ENCODE measurements at regions not wholly inside any gene's neighbourhood (a gene's known extent, or its start where the extent isn't known, plus 50 kb on each side); places are given as distances from the start of the nearest gene placed in this dataset.
"Not testable (repeated sequence)": the region's sequence is repeated elsewhere in the genome, so short reads cannot be mapped to it uniquely, and the experiment has no call there.

GRCh38 chr1:120508351-120508750, 93.5 kb downstream of the NBPF8 start:
- not testable (repeated sequence) for TF ChIP-seq CTCF (IDR thresholded peaks at IDR 0.05 in 2 of 3, conservative IDR thresholded peaks at IDR 0.05 in 1 of 3; ENCODE audit: borderline replicate concordance in 1 of 3, insufficient read depth in 1 of 3, low read depth in 2 of 3, low read length in 2 of 3); EGR1 (IDR thresholded peaks at IDR 0.05; ENCODE audit: low read depth); FOSL1 (IDR thresholded peaks at IDR 0.05; ENCODE audit: low read depth); POLR2A (IDR thresholded peaks at IDR 0.05; ENCODE audit: borderline replicate concordance, extremely low read depth, insufficient read depth, insufficient read length)

Measured in HCT116 (cell line).